IgD-negative memory B cell (primary cell): ENCODE measurements at regions not wholly inside any gene's neighbourhood (a gene's known extent, or its start where the extent isn't known, plus 50 kb on each side); places are given as distances from the start of the nearest gene placed in this dataset.
"Not testable (repeated sequence)": the region's sequence is repeated elsewhere in the genome, so short reads cannot be mapped to it uniquely, and the experiment has no call there.

ENCODE experiments used
- H3K27ac Mint-ChIP-seq, 3 donors: one replicate each; pipeline ENCODE4 v1.8.0; 2020 to 2022; ENCODE audit warnings: mild to moderate bottlenecking in 3 of 3, mixed read lengths in 3 of 3, moderate library complexity in 1 of 3
- H3K27me3 Mint-ChIP-seq: one replicate; pipeline ENCODE4 v1.8.0; 2021; ENCODE audit warnings: mixed read lengths
- H3K36me3 Mint-ChIP-seq: one replicate; pipeline ENCODE4 v1.8.0; 2020; ENCODE audit warnings: mild to moderate bottlenecking, mixed read lengths
- H3K4me1 Mint-ChIP-seq, 3 donors: one replicate each; pipeline ENCODE4 v1.8.0; 2020 to 2022; ENCODE audit warnings: mixed read lengths in 3 of 3, mild to moderate bottlenecking in 1 of 3
- H3K4me3 Mint-ChIP-seq, 4 donors: one replicate each; pipeline ENCODE4 v1.8.0; 2020 to 2022; ENCODE audit warnings: mild to moderate bottlenecking in 4 of 4, mixed read lengths in 4 of 4, moderate library complexity in 3 of 4
- H3K9me3 Mint-ChIP-seq, 3 donors: one replicate each; pipeline ENCODE4 v1.8.0; 2020 to 2021; ENCODE audit warnings: mixed read lengths in 3 of 3, mild to moderate bottlenecking in 1 of 3

- no peaks in the 10 kb centered on the region for H3K4me1 Mint-ChIP-seq
- H3K4me3 Mint-ChIP-seq, result no peak overlapping the region
- no peak overlapping the region for H3K27ac Mint-ChIP-seq
- H3K36me3 Mint-ChIP-seq, result peaks cover 4% of the 10 kb centered on the region
- H3K27me3 Mint-ChIP-seq, result peaks cover 4% of the 10 kb centered on the region
- peaks cover 3 to 24% (median 10%) of the 10 kb centered on the region in 3 donors for H3K9me3 Mint-ChIP-seq
Measured at GRCh38 chr3:5677555-5677954, 490.0 kb downstream of the EDEM1 start.

- Mint-ChIP-seq H3K27ac (no peak overlapping the region), H3K9me3 (peaks cover 3 to 24% (median 10%) of the 10 kb centered on the region in 3 donors), H3K36me3 (peaks cover 4% of the 10 kb centered on the region), H3K4me1 (no peaks in the 10 kb centered on the region), H3K4me3 (no peak overlapping the region), H3K27me3 (peaks cover 4% of the 10 kb centered on the region)
Measured at GRCh38 chr3:5678248-5678647, 490.7 kb downstream of the EDEM1 start.

GRCh38 chr3:5678844-5679243 lies 491.3 kb downstream of the EDEM1 start:
- Mint-ChIP-seq H3K9me3 (peaks cover under 1 to 22% (median 10%) of the 10 kb centered on the region in 3 donors), H3K36me3 (peaks cover 4% of the 10 kb centered on the region), H3K27me3 (peaks cover 4% of the 10 kb centered on the region), H3K27ac (peak overlapping the region in 1 of 3 donors; percentile 59), H3K4me3 (no peak overlapping the region), H3K4me1 (no peaks in the 10 kb centered on the region)

- Mint-ChIP-seq H3K27me3 (peaks cover 2% of the 10 kb centered on the region), H3K27ac (no peak overlapping the region), H3K4me1 (no peaks in the 10 kb centered on the region), H3K4me3 (no peak overlapping the region), H3K36me3 (peaks cover 4% of the 10 kb centered on the region), H3K9me3 (peaks cover 6 to 10% (median 10%) of the 10 kb centered on the region in 3 donors)
Measured at GRCh38 chr3:5687230-5687629, 499.7 kb downstream of the EDEM1 start.

- no peak overlapping the region for H3K4me3 Mint-ChIP-seq
- H3K9me3 Mint-ChIP-seq, result peaks cover 6 to 16% (median 13%) of the 10 kb centered on the region in 3 donors
- peaks cover 2% of the 10 kb centered on the region for H3K27me3 Mint-ChIP-seq
- no peaks in the 10 kb centered on the region for H3K4me1 Mint-ChIP-seq
- H3K27ac Mint-ChIP-seq, result no peak overlapping the region
- peaks cover 4% of the 10 kb centered on the region for H3K36me3 Mint-ChIP-seq
Measured at GRCh38 chr3:5690490-5690889, 503.0 kb downstream of the EDEM1 start.

- Mint-ChIP-seq H3K27ac (no peak overlapping the region), H3K4me3 (no peak overlapping the region), H3K27me3 (peaks cover 2% of the 10 kb centered on the region), H3K4me1 (no peaks in the 10 kb centered on the region), H3K36me3 (peaks cover 4% of the 10 kb centered on the region), H3K9me3 (peaks cover 4 to 14% (median 13%) of the 10 kb centered on the region in 3 donors)
Measured at GRCh38 chr3:5690904-5691532, 503.5 kb downstream of the EDEM1 start.

- no peaks in the 10 kb centered on the region for H3K27me3 Mint-ChIP-seq
Measured at GRCh38 chr3:5692446-5692845, 504.9 kb downstream of the EDEM1 start.

GRCh38 chr3:5694266-5694665 lies 506.8 kb downstream of the EDEM1 start:
- Mint-ChIP-seq H3K4me1 (no peaks in the 10 kb centered on the region), H3K27me3 (no peaks in the 10 kb centered on the region), H3K9me3 (peaks cover 2 to 13% (median 13%) of the 10 kb centered on the region in 3 donors), H3K36me3 (peaks cover 4% of the 10 kb centered on the region), H3K4me3 (no peak overlapping the region), H3K27ac (no peak overlapping the region)

More at GRCh38 chr3:5692446-5692845, 504.9 kb downstream of the EDEM1 start:
- Mint-ChIP-seq H3K4me3 (no peak overlapping the region), H3K9me3 (peaks cover 4 to 13% (median 13%) of the 10 kb centered on the region in 3 donors), H3K4me1 (no peaks in the 10 kb centered on the region), H3K36me3 (peaks cover 4% of the 10 kb centered on the region), H3K27ac (no peak overlapping the region)

- Mint-ChIP-seq H3K36me3 (peaks cover 4% of the 10 kb centered on the region), H3K9me3 (peaks cover 0 to 2% (median 0%) of the 10 kb centered on the region in 3 donors), H3K27me3 (no peaks in the 10 kb centered on the region), H3K27ac (no peak overlapping the region), H3K4me1 (peaks cover 0 to 2% (median 0%) of the 10 kb centered on the region in 3 donors), H3K4me3 (no peak overlapping the region)
Measured at GRCh38 chr3:5698851-5699250, 511.3 kb downstream of the EDEM1 start.

GRCh38 chr3:5699313-5699712 lies 511.8 kb downstream of the EDEM1 start:
- H3K36me3 Mint-ChIP-seq, result peaks cover 4% of the 10 kb centered on the region
- H3K9me3 Mint-ChIP-seq, result peaks cover 0 to 2% (median 0%) of the 10 kb centered on the region in 3 donors
- H3K4me1 Mint-ChIP-seq, result peaks cover 0 to 2% (median 0%) of the 10 kb centered on the region in 3 donors
- no peak overlapping the region for H3K4me3 Mint-ChIP-seq
- no peaks in the 10 kb centered on the region for H3K27me3 Mint-ChIP-seq
- H3K27ac Mint-ChIP-seq, result no peak overlapping the region

GRCh38 chr3:5699811-5700210 lies 512.3 kb downstream of the EDEM1 start:
- H3K4me1 Mint-ChIP-seq, result peaks cover 0 to 2% (median 0%) of the 10 kb centered on the region in 3 donors
- no peaks in the 10 kb centered on the region for H3K27me3 Mint-ChIP-seq
- H3K36me3 Mint-ChIP-seq, result peaks cover 4% of the 10 kb centered on the region
- no peak overlapping the region for H3K4me3 Mint-ChIP-seq
- H3K9me3 Mint-ChIP-seq, result peaks cover 0 to 2% (median 0%) of the 10 kb centered on the region in 3 donors
- H3K27ac Mint-ChIP-seq, result no peak overlapping the region

GRCh38 chr3:5701005-5701404 lies 513.5 kb downstream of the EDEM1 start:
- H3K36me3 Mint-ChIP-seq, H3K4me1 Mint-ChIP-seq, H3K9me3 Mint-ChIP-seq, H3K27ac Mint-ChIP-seq, H3K4me3 Mint-ChIP-seq, H3K27me3 Mint-ChIP-seq: not testable (repeated sequence)

- Mint-ChIP-seq H3K4me3 (no peak overlapping the region), H3K27me3 (no peaks in the 10 kb centered on the region), H3K36me3 (no peaks in the 10 kb centered on the region), H3K4me1 (peaks cover 0 to 2% (median 0%) of the 10 kb centered on the region in 3 donors), H3K27ac (no peak overlapping the region), H3K9me3 (peaks cover 0 to 8% (median 0%) of the 10 kb centered on the region in 3 donors)
Measured at GRCh38 chr3:5707794-5708193, 520.3 kb downstream of the EDEM1 start.

GRCh38 chr3:5709714-5710113 lies 522.2 kb downstream of the EDEM1 start:
- Mint-ChIP-seq H3K27me3 (no peaks in the 10 kb centered on the region), H3K9me3 (peaks cover 4 to 8% (median 4%) of the 10 kb centered on the region in 3 donors), H3K4me3 (no peak overlapping the region), H3K4me1 (no peaks in the 10 kb centered on the region), H3K36me3 (no peaks in the 10 kb centered on the region), H3K27ac (no peak overlapping the region)

GRCh38 chr3:5710718-5711117 lies 523.2 kb downstream of the EDEM1 start:
- no peaks in the 10 kb centered on the region for H3K27me3 Mint-ChIP-seq
- no peak overlapping the region for H3K4me3 Mint-ChIP-seq
- H3K4me1 Mint-ChIP-seq, result no peaks in the 10 kb centered on the region
- peak overlapping the region in 1 of 3 donors; percentile 80 for H3K27ac Mint-ChIP-seq
- H3K9me3 Mint-ChIP-seq, result peaks cover 4 to 7% (median 4%) of the 10 kb centered on the region in 3 donors
- H3K36me3 Mint-ChIP-seq, result no peaks in the 10 kb centered on the region

GRCh38 chr3:5717254-5717653 lies 529.7 kb downstream of the EDEM1 start:
- Mint-ChIP-seq H3K27ac (no peak overlapping the region), H3K9me3 (peaks cover 6 to 12% (median 6%) of the 10 kb centered on the region in 3 donors), H3K4me1 (no peaks in the 10 kb centered on the region), H3K36me3 (no peaks in the 10 kb centered on the region), H3K27me3 (peaks cover 11% of the 10 kb centered on the region), H3K4me3 (no peak overlapping the region)
